CD4-positive, alpha-beta T cell treated with Interferon alpha-2 for 1 hour (primary cell): ENCODE measurements at regions not wholly inside any gene's neighbourhood (a gene's known extent, or its start where the extent isn't known, plus 50 kb on each side); places are given as distances from the start of the nearest gene placed in this dataset.
"Not testable (repeated sequence)": the region's sequence is repeated elsewhere in the genome, so short reads cannot be mapped to it uniquely, and the experiment has no call there.

Experiments
- DNase-seq, 2 donors: peaks; one replicate each; pipeline ENCODE4 v3.0.0-alpha.2; 2020 to 2022

DNA sequence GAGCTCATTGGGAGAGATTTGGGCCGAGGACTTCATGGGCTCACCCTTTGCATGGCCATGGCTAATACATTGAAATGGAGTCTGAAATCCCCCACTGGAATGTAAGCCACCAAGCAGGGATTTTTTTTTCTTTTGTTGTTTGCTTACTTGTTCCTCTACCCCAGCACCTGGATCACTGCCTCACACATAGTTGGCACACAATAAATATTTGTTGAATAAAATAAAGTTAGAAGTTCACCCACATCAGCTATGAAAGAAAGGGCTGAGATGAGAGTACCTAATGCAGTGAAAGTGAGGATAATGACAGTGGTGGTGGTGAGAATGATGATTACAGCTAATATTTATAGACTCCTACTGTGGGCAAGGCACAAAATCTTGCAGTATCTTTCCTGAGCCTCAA lies 98.1 kb upstream of the ANXA1 start:
- no peak for DNase-seq

DNA sequence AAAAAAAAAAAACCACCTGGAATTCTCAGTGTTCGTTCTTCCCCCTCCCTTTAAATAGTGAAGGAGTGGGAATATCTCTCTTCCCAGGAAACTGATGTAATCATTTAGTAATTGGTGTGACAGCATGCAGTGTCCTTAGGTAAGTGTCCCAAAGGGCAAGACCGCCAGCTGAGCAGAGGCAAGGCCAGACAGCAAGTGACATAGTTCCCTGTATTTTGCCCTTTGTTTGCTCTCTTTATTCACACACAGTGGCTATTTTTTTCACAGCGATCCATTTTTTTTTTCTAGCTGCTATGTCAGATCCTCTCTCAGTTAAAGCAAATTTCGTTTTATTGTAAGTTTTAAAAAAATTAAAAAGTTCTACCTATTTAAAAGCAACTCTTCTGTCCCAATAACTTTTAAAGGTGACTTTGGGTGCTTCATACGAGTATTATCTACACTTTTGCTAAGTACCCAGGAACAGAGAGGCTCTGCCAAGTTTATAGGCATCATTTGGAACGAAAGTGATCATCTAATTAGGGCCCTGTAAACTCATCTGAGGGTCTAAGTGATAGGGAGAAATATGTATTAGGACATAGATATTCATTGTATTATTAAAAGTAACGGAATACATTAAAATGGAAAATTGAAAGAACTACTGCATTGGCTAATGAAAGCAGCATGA lies 98.2 kb upstream of the ALDH1A1 start:
- no peak for DNase-seq

DNA sequence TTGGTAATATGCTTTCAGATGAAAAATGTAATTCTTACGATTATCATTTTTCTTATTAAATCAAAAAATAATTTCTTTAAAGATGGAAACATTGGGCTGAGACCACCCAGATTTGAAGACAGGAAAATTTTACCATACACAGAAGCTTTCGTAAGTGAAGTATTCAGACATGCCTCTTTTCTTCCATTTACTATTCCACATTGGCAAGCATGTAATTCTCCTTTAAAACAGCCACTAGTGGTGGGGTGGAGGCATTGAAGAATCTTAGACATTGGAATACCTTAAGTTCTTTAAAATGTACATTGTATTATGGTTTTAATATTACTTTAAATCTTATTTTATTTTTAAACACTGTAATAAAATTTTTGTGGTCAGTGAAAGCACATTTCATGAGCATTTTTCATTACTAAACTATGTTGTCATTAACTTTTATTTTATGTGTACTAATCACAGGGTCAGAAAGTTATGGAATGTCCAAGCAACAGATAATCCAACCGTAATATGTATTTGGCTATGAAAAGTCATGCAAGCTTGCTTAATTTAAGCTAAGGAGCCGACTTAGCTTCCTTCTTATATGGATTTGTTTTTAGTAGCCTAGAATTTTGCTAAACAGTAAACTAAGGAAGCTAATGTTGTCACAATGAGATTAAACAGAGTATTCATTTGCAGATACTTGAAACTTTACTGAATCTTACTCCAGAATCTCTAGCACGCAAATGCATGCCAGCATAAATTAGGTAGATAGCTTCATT lies 97.4 kb upstream of the ALDH1A1 start:
- DNase-seq = no peak

DNA sequence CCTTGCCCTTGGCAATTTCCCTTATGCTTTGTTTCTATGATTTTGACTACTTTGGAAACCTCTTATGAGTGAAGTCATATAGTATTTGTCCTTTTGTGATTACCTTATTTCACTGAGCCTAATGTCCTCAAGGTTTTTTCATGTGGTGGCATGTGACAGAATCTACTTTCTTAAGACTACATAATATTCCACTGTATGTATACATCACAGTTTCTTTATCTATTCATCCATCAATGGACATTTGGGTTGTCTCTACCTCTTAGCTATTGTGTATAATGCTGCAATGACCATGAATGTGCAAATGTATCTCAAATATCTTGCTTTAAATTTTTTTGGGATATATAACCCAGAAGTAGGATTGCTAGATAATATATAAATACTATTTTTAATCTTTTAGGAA lies 96.4 kb upstream of the ALDH1A1 start:
- DNase-seq = no peak

DNA sequence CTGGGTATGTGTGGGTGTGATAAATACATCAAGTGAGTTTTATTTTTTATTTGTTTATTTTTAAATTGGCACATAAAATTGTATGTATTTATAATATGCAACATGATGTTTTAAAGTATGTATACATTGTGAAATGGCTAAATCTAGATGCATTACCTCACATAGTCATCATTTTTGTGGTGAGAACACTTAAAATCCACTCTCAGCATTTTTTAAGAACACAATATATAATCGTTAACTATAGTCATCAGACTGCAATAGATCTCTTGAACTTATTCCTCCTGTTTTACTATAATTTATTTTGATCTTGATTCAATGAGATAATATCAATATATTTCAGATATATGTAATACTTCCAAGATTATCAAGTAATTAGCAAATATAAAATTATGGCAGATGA lies 93.9 kb upstream of the ALDH1A1 start:
- no peak for DNase-seq

DNA sequence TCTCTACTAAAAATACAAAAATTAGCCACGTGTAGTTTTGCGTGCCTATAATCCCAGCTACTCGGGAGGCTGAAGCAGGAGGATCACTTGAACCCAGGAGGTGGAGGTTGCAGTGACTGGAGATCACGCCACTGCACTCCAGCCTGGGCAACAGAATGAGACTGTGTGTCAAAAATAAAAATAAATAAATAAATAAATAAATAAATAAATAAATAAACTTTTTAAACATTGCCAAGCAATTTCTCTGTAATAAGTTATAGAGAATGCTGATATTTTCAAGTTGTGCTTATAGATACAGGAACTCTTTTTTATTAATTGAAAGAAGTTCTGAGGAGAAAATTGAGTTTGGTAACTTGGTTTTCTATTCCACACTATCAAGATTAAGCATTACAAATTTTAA lies 91.9 kb upstream of the ALDH1A1 start:
- DNase-seq = not testable (repeated sequence)

DNA sequence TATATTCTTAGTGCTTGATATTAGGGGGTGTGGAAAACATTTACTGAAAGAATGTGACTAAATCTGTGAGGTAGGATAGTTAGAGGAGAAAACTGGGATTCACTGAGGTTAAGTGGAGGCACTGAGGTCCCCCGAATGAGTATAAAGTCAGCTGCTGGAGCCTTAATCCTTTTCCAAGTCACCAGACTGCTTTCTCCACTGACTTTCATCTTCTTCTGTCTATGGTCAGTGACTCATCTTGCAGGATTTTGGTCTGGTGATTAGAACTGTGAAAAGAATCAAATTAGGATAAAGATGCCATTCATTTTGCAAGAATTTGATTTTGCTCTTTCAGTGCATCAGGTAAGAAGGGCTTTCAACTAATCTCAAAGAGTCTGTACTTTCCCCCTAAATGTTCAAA lies 89.3 kb upstream of the ALDH1A1 start:
- no peak for DNase-seq

DNA sequence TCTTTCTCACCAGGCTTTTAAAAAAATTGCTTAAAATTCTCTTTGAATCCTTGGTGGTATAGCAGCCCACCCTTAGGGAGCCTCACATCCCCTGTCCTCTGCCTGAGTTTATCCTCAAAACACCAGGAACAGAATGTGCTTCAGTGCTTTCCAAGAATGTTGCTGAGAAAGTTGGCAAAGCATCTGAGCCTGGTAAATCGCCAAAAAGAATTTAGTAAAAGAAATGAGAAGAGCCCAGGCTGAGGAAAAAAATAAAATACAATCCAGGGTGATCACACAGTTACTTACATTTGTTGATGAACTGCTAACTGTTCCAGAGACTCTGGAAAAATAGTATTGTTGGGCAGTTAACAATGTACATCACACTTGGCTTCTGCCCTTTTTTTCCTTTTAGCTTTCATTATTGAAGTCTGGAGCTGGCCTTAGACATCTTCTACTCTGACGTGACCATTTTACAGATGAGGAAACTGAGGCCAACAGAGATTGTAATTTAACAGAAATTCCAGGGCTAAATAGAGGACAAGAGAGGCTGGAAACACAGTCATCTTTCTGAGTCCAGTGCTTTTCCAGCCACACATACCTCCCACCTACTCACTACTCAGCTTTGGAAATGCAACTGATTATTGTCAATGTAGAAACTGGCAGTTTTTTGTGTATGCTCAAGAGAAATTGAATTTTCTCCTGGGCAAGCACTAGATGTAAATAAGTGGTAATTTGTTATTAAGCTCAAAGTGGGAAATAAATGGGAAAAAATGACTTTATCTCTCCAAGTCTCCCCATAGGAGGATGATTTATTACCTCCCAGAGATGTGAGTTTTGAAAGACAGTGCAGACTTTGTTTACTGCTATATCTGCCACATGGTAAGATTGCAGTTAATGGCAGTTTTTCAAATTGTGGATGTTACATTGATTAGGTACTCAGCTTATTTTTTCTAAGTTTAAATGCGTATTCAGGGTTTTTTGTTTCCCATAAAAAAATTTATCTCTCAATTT lies 86.7 kb upstream of the ALDH1A1 start:
- DNase-seq = no peak

DNA sequence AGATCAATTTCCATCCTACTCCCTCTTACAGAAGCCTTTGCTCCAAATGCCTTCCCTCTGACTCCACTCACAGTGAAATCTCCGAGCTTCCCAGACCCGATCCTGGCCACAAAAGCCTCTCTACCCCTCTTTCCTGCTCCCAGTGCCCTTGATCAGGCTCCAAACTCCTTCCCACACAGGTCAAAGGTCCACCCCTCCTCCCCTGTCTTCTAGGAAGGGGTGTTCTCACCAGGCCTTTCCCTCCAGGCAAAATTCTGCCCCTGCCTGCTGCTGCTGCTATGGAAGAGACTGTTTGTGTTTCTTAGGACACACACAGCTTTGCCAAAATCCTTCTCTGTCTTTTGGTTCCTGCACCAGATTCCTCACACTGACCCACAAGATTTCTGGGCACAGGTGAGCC lies 85.8 kb upstream of the ALDH1A1 start:
- no peak for DNase-seq

DNA sequence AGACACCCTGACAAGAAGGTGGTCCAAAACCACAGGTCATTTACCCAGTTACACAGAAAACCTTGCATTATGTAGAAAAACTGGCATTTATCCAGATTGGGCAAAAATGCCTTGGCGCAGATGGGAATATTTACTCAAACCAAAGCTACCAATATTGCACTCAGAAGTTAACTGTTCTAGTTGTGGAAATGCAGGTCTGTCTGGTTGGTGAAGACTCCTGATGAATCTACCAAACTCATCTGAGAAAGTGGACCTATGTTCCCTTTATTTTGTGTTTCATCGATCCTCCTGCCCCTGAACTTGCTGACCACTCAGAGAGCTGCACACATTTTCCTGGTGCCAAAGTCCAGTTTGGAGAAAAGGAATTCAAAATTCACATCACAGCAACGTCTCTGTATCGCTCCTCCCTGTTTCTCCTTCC lies 85.2 kb upstream of the ALDH1A1 start:
- DNase-seq = no peak

DNA sequence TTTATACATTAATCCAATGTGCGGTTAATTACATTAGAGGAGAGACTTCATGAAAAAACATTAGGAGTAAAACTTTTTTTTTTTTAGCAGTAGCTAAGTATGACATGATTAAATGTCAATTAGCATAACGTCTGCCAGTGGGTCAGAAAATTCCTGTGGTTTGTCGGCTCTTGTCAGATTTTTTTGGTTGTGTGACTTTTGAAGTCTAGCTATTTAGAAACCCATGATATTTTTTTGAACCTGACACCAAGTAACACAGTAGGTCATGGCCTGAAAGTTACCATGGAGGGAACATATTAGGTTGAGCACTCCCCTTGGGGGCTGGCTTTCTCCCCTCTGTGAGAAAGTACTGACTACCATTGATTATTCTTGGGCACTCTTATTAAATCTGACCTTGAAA lies 84.8 kb upstream of the ALDH1A1 start:
- no peak for DNase-seq

DNA sequence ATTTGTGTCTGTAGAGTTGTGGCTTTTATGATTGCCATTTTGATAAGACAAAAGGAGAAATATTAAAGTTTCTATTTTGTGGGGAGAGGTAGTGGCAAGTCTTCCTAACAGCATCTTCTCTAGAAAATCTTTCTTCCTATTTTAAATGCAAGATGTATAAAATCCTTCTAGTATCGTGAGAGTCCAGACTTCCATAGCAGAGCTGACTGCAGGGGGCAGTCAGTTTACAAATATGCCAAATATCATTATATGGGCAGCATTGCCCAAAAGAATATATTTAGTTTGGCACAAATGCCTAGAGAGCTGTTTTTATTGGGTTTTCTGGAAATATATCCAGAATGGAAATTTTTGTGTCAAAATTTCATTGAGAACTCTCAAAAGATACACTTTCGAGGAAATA lies 82.1 kb upstream of the ALDH1A1 start:
- no peak for DNase-seq

DNA sequence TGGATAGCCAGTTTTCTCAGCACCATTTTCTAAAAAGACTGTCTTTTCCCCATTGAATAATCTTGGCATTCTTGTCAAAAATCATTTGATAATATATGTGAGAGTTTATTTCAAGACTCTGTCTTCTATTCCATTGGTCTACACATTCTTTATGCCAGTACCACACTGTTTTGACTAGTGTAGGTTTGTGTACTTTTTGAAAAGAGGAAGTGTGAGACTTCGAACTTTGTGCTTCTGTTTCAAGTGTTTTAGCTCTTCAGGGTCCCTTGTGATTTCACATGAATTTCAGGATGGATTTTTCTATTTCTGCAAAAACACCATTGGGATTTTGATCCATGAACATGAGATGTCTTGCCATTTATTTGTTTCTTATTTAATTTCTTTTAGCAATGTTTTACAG lies 78.5 kb upstream of the ALDH1A1 start:
- DNase-seq = no peak

DNA sequence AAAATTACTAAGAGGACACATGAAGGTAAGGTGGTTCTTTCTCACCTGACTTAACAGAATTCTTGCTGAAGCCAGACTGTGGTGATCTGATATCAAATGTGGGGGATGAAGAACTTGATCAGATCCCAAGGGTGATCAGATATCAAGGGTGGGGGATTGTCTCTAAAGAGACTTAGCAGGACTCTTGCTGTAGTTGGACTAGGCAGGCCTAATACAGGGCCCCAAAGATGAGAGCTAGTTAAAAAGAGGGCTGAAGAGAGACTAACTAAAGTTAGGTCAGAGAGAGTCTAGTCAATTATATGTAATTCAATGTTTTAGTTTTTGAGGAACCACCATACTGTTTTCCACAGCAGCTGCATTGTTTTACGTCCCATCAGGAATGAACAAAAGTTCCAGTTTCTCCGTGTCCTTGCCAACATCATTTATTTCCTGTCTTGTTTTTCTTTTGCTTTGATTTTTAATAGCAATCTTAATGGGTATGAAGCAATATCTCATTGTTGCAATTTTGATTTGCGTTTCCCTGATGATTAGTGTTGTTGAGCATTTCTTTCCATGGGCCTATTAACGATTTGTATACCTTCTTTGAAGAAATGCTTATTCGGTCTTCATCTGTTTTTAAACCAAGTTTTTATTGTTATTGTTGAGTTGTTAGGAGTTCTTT lies 77.6 kb upstream of the ALDH1A1 start:
- no peak for DNase-seq

DNA sequence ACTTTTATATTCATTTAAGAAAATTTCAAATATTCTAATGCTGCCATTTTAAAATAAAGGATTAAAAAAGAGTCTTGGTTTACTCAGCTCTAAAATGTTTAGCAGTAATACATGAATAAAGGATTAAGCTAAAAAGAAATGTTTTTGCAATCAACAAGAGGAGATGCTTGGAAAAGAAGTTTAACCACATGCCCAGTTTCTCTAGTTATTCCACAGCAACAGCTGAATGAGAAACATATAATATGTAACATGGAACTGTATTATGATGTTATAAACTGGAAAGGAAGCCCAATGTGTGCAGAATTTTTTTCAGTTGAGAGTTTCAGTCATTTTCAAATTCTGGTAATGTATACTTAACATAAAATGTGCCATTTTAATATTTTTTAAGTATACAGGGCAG lies 76.5 kb upstream of the ALDH1A1 start:
- DNase-seq = no peak

DNA sequence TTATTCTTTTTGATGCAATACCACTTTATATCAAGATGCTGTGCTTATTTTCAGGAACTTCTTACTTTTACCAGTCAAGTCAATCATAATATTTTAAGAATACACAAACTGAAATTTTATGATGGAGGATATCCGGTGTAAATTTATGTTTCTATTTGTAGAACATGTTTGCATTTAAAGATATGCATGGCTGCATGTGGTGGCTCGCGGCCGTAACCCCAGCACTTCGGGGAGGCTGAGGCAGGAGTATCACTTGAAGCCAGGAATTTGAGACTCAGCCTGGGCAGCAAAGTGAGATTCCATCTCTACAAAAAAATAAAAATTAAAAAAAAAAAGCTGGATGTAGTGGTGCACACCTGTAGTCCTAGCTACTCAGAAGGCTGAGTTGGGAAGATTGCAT lies 73.5 kb upstream of the ALDH1A1 start:
- no peak for DNase-seq

DNA sequence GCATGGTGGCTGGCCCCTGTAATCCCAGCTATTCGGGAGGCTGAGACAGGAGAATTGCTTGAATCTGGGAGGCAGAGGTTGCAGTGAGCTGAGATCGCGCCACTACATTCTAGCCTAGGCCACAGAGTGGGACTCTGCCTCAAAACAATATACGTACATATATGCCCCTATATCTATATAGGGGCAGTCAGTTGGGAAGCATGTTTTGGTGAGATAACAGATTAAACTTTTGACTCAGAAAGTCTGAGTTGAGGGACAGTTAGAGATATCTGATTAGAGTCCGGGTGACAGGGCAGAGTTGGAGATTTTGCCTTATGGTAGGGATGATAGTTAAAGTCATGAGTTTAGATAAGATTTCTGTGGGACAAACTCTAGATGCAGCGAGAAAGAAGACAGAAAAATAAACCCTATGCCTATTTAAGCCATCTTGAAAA lies 71.8 kb upstream of the ALDH1A1 start:
- DNase-seq = no peak

DNA sequence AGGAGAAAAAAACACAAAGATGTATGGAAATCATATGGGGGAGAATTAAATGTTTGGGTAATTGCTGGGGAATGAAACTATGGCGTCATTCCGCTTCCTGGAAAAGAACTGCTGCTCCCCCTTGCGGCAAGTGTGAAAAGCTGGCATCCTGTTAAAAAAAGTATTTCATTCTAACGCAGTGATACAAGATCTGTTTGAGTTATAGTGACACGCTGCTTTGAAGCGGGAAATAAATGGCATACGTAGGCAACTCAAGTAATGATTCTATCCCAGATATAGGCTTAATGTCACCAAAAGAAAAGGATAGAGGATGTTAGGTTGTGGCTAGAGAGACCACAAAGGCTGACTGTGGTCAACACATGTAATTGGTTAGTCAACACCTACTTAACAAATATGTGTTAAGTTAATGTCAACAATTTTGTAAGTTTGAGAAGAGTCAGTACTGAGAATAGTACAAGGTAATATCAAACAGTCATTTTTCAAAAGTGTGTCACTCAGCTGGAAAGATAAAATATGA lies 70.2 kb upstream of the ALDH1A1 start:
- peak; percentile 39 to 52 for DNase-seq

DNA sequence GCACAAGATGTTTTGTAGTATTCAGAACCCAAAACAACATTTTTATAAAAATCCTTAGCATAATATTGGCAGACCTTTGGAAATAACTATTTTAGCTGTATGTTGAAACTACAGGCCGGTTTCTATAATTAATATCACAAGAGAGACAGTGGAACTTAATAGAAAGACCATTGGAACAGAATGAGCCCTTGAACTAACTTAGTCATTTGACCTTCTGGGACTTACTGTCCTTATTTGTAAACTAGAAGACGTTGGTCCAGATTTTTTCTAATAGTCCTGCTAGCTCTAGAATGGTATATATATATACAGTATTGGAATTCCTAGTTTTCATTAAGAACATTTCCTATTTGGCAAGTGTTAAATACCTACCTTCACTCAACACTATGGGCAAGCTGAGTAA lies 69.5 kb upstream of the ALDH1A1 start:
- no peak for DNase-seq

DNA sequence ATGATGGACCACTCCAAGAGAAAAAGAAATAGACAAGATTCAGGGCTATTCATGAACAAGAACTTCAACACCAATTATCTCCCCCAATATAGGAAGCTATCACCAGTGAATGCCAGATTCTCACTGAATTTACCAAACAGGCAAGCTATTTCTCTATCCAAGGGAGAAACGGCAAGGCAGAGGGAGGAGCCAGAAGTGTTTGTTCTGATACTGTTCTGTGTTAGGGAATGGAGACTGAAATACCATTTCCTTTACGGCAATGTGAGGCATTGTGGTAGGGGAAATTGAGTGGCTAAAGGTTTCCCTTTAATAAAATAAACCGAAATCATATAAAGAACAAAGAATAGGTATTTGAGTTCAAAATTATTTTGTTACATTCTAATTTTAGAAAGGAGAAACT lies 68.0 kb upstream of the ALDH1A1 start:
- DNase-seq = no peak

DNA sequence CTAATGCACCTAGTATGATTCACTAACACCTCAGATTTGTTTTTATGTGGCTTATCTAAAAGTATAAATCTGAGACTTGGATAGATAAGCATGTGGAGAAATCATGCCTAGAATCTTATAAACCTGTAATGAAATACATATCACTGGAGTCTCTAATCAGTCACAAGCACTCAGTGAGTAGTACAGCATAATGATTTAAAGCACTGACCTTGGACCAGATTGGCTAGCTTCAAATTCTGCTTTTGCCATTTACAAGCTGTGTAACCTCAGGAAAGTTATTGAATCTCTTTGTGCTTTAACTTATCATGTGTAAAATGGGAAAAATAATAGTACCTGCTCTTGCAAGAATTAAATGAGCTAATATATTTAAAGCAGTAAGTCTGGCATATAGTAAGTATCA lies 61.2 kb upstream of the ALDH1A1 start:
- DNase-seq = no peak

DNA sequence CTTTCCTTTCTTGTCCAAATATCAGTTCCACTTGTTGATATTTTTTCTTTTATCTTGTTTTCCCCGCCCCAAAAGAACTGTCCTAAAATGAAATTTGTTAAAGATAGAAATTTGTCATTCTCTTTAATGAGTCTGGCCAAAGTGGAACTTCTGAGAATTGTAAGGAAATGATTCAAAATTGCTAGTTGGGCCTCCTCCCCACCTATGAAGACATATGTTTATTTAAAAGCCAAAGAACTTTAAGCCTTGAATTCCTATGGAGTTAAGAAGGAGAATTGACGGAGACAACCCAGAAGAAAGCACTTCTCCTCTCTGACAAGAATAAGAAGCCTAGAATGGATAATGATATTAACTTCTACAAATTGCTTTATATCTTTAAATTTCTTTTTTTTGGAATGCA lies 59.1 kb upstream of the ALDH1A1 start:
- DNase-seq = no peak
